ENCODE measurements at regions not wholly inside any gene's neighbourhood (a gene's known extent, or its start where the extent isn't known, plus 50 kb on each side); places are given as distances from the start of the nearest gene placed in this dataset.

DNA sequence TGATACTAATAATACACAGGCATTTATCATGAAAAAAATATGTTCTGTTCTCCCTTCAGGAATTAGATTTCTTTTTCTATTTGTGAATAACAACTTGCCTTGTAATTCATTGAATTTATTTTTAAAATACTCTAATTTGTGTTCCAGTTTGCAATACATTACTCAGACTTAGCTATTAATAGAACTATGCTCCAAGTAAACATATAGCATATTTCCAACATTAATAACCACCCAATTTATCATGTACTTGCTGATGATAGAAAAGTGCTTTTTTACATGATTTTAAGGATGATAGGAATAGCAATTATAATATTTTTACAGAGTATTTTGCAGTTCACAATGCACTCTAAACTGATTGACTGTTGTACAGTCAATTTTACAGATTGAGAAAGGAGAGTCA lies 338.8 kb upstream of the SEMA3D start:
- H3K4me1 ChIP-seq (ENCODE audit: control insufficient read depth, extremely low read depth, insufficient read depth, low read length), result no peaks in the 10 kb centered on the region
- no peak overlapping the region for H2AFZ ChIP-seq (ENCODE audit: control insufficient read depth, low read length)
- no peak overlapping the region for H3K9ac ChIP-seq (ENCODE audit: control insufficient read depth, extremely low read depth, insufficient read depth, low read length)
- H3K79me2 ChIP-seq (ENCODE audit: control insufficient read depth, insufficient read depth, low read length), result no peaks in the 10 kb centered on the region
- FAIRE-seq (no peak), DNase-seq (ENCODE audit: low read depth, low spot score) (no peak)
- H3K4me3 ChIP-seq (ENCODE audit: control insufficient read depth in 2 of 3, extremely low read depth in 1 of 3, insufficient read depth in 2 of 3, low read depth in 1 of 3, low read length in 3 of 3), result no peak overlapping the region
- no peaks in the 10 kb centered on the region for H3K9me3 ChIP-seq (ENCODE audit: control insufficient read depth, low read depth, low read length)
- no peak overlapping the region for H3K27ac ChIP-seq (ENCODE audit: control insufficient read depth, insufficient read depth, low read length)
- H3K36me3 ChIP-seq (ENCODE audit: control insufficient read depth in 2 of 2, extremely low read depth in 1 of 2, insufficient read depth in 2 of 2, low read length in 2 of 2), result no peaks in the 10 kb centered on the region
- no peaks in the 10 kb centered on the region for H3K9me1 ChIP-seq (ENCODE audit: control insufficient read depth, extremely low read depth, insufficient read depth, low read length)
- dilution Hi-C loops (cut with MboI; ENCODE audit: extremely low pct_ligation_motif_present, low sequenced_read_pairs), result no loop called here
- no peak for TF ChIP-seq EZH2 (IDR thresholded peaks at IDR 0.05; ENCODE audit: low read length)
- TF ChIP-seq CTCF (optimal IDR thresholded peaks at IDR 0.05 in 1 of 3, IDR thresholded peaks at IDR 0.05 in 1 of 3, conservative IDR thresholded peaks at IDR 0.05 in 1 of 3; ENCODE audit: extremely low read depth in 1 of 3, insufficient read depth in 2 of 3, low read length in 3 of 3), result no peak
- H4K20me1 ChIP-seq (ENCODE audit: control insufficient read depth, extremely low read depth, insufficient read depth, low read length), result no peaks in the 10 kb centered on the region
- H3K4me2 ChIP-seq (ENCODE audit: control insufficient read depth, extremely low read depth, insufficient read depth, low read depth, low read length), result no peak overlapping the region
- H3K27me3 ChIP-seq (ENCODE audit: control insufficient read depth, extremely low read depth, insufficient read depth, low read length), result no peaks in the 10 kb centered on the region

GRCh38 chr7:85522070-85522469 lies 335.2 kb upstream of the SEMA3D start:
- H3K4me2 ChIP-seq (ENCODE audit: control insufficient read depth, extremely low read depth, insufficient read depth, low read depth, low read length), result no peak overlapping the region
- FAIRE-seq (no peak), DNase-seq (ENCODE audit: low read depth, low spot score) (no peak)
- dilution Hi-C loops (cut with MboI; ENCODE audit: extremely low pct_ligation_motif_present, low sequenced_read_pairs), result no loop called here
- no peaks in the 10 kb centered on the region for H4K20me1 ChIP-seq (ENCODE audit: control insufficient read depth, extremely low read depth, insufficient read depth, low read length)
- no peaks in the 10 kb centered on the region for H3K36me3 ChIP-seq (ENCODE audit: control insufficient read depth in 2 of 2, extremely low read depth in 1 of 2, insufficient read depth in 2 of 2, low read length in 2 of 2)
- H2AFZ ChIP-seq (ENCODE audit: control insufficient read depth, low read length), result no peak overlapping the region
- H3K4me3 ChIP-seq (ENCODE audit: control insufficient read depth in 2 of 3, extremely low read depth in 1 of 3, insufficient read depth in 2 of 3, low read depth in 1 of 3, low read length in 3 of 3), result no peak overlapping the region
- no peak for TF ChIP-seq EZH2 (IDR thresholded peaks at IDR 0.05; ENCODE audit: low read length)
- TF ChIP-seq CTCF (optimal IDR thresholded peaks at IDR 0.05 in 1 of 3, IDR thresholded peaks at IDR 0.05 in 1 of 3, conservative IDR thresholded peaks at IDR 0.05 in 1 of 3; ENCODE audit: extremely low read depth in 1 of 3, insufficient read depth in 2 of 3, low read length in 3 of 3), result no peak
- H3K9ac ChIP-seq (ENCODE audit: control insufficient read depth, extremely low read depth, insufficient read depth, low read length), result no peak overlapping the region
- no peaks in the 10 kb centered on the region for H3K4me1 ChIP-seq (ENCODE audit: control insufficient read depth, extremely low read depth, insufficient read depth, low read length)
- H3K79me2 ChIP-seq (ENCODE audit: control insufficient read depth, insufficient read depth, low read length), result no peaks in the 10 kb centered on the region
- H3K27ac ChIP-seq (ENCODE audit: control insufficient read depth, insufficient read depth, low read length), result no peak overlapping the region
- no peaks in the 10 kb centered on the region for H3K27me3 ChIP-seq (ENCODE audit: control insufficient read depth, extremely low read depth, insufficient read depth, low read length)
- no peaks in the 10 kb centered on the region for H3K9me3 ChIP-seq (ENCODE audit: control insufficient read depth, low read depth, low read length)
- H3K9me1 ChIP-seq (ENCODE audit: control insufficient read depth, extremely low read depth, insufficient read depth, low read length), result no peaks in the 10 kb centered on the region

Data from keratinocyte (primary cell).